ENCODE measurements at regions not wholly inside any gene's neighbourhood (a gene's known extent, or its start where the extent isn't known, plus 50 kb on each side); places are given as distances from the start of the nearest gene placed in this dataset.

GRCh38 chr5:152701305-152701949 lies 296.3 kb upstream of the NMUR2 start:
- TF ChIP-seq CTCF (IDR thresholded peaks at IDR 0.05), result no peak
- no peak for TF ChIP-seq POLR2A (IDR thresholded peaks at IDR 0.05)
- TF ChIP-seq POLR2AphosphoS5 (IDR thresholded peaks at IDR 0.05), result no peak
- no peak for TF ChIP-seq EP300 (IDR thresholded peaks at IDR 0.05)

Data from sigmoid colon (tissue), 4 donors.